SK-N-SH treated with all-trans-retinoic acid at 6 μM for 48 hours (cell line): ENCODE measurements at regions not wholly inside any gene's neighbourhood (a gene's known extent, or its start where the extent isn't known, plus 50 kb on each side); places are given as distances from the start of the nearest gene placed in this dataset.

Source experiments
- ARNTL ChIP-seq: fragments of 450-650 bp; formaldehyde crosslinking; IDR thresholded peaks from 2 replicates; pipeline ENCODE4 v1.5.0; 2020; ENCODE audit warnings: low read depth, mild to moderate bottlenecking, moderate library complexity, borderline replicate concordance
- GLIS3 ChIP-seq: fragments of 250-450 bp; sonication (Bioruptor Pico); IDR thresholded peaks from 2 replicates; pipeline ENCODE4 v1.5.0; 2020; ENCODE audit warnings: mild to moderate bottlenecking, moderate library complexity
- PATZ1 ChIP-seq: fragments of 250-450 bp; sonication (Bioruptor Pico); IDR thresholded peaks from 2 replicates; pipeline ENCODE4 v1.8.0; 2020; ENCODE audit warnings: mild to moderate bottlenecking, moderate library complexity, borderline replicate concordance
- TCF4 ChIP-seq: fragments of 250-450 bp; sonication (Bioruptor Pico); IDR thresholded peaks from 2 replicates; pipeline ENCODE4 v1.8.0; 2021; ENCODE audit warnings: mild to moderate bottlenecking, moderate library complexity, borderline replicate concordance
- ZFP3 ChIP-seq: fragments of 250-450 bp; sonication (Bioruptor Pico); IDR thresholded peaks from 2 replicates; pipeline ENCODE4 v1.5.0; 2020; ENCODE audit warnings: mild to moderate bottlenecking, moderate library complexity
- ZFP30 ChIP-seq: fragments of 450-650 bp; formaldehyde crosslinking; IDR thresholded peaks from 2 replicates; pipeline ENCODE4 v1.5.0; 2022; ENCODE audit warnings: mild to moderate bottlenecking, moderate library complexity
- ZNF565 ChIP-seq: fragments of 450-650 bp; formaldehyde crosslinking; conservative IDR thresholded peaks from 2 replicates; pipeline ENCODE4 v1.5.0; 2020; ENCODE audit warnings: low read depth, mild to moderate bottlenecking, moderate library complexity
- TF ChIP-seq, protein P1 (sequence below): fragments of 250-450 bp; sonication (Bioruptor Pico); IDR thresholded peaks from 2 replicates; pipeline ENCODE4 v1.5.1; 2020; ENCODE audit warnings: low read depth, mild to moderate bottlenecking, moderate library complexity
- TF ChIP-seq, protein P2 (sequence below): fragments of 250-450 bp; sonication (Bioruptor Pico); IDR thresholded peaks from 2 replicates; pipeline ENCODE4 v1.5.1; 2021; ENCODE audit warnings: mild to moderate bottlenecking, moderate library complexity

GRCh38 chr3:87795701-87796100 is 263.1 kb downstream of the CGGBP1 start:
- no peak for TF ChIP-seq GLIS3
- no peak for TF ChIP-seq PATZ1 (CRISPR knock-in tag)
- TF ChIP-seq ZNF565 (CRISPR knock-in tag): no peak
- TF ChIP-seq ZFP3 (CRISPR knock-in tag): no peak
- TF ChIP-seq ARNTL (CRISPR knock-in tag): no peak
- TF ChIP-seq ZFP30: no peak
- TF ChIP-seq, protein P1, sequence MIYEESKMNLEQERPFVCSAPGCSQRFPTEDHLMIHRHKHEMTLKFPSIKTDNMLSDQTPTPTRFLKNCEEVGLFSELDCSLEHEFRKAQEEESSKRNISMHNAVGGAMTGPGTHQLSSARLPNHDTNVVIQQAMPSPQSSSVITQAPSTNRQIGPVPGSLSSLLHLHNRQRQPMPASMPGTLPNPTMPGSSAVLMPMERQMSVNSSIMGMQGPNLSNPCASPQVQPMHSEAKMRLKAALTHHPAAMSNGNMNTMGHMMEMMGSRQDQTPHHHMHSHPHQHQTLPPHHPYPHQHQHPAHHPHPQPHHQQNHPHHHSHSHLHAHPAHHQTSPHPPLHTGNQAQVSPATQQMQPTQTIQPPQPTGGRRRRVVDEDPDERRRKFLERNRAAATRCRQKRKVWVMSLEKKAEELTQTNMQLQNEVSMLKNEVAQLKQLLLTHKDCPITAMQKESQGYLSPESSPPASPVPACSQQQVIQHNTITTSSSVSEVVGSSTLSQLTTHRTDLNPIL (CRISPR knock-in tag): no peak
- TF ChIP-seq TCF4 (CRISPR knock-in tag): no peak
- TF ChIP-seq, protein P2, sequence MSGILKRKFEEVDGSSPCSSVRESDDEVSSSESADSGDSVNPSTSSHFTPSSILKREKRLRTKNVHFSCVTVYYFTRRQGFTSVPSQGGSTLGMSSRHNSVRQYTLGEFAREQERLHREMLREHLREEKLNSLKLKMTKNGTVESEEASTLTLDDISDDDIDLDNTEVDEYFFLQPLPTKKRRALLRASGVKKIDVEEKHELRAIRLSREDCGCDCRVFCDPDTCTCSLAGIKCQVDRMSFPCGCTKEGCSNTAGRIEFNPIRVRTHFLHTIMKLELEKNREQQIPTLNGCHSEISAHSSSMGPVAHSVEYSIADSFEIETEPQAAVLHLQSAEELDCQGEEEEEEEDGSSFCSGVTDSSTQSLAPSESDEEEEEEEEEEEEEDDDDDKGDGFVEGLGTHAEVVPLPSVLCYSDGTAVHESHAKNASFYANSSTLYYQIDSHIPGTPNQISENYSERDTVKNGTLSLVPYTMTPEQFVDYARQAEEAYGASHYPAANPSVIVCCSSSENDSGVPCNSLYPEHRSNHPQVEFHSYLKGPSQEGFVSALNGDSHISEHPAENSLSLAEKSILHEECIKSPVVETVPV: no peak
